ENCODE measurements at regions not wholly inside any gene's neighbourhood (a gene's known extent, or its start where the extent isn't known, plus 50 kb on each side); places are given as distances from the start of the nearest gene placed in this dataset.

- no peak overlapping the region for H3K23ac ChIP-seq (ENCODE audit: low read length in 2 of 2)
- H3K27me3 ChIP-seq (ENCODE audit: control insufficient read depth in 1 of 2, insufficient read depth in 1 of 2, low read length in 2 of 2) = no peaks in the 10 kb centered on the region
- no peaks in the 10 kb centered on the region for H3K4me1 ChIP-seq (ENCODE audit: control insufficient read depth, insufficient read depth, low read depth, low read length)
- H3K14ac ChIP-seq (ENCODE audit: low read length in 2 of 2) = no peak overlapping the region
- H2AK5ac ChIP-seq (ENCODE audit: low read length, severe bottlenecking) = no peak overlapping the region
- H2BK15ac ChIP-seq (ENCODE audit: low read depth, poor library complexity, severe bottlenecking) = no peak overlapping the region
- no peak overlapping the region for H2BK120ac ChIP-seq (ENCODE audit: low read depth, low read length)
- H3K79me1 ChIP-seq (replicated peaks; ENCODE audit: low read length, poor library complexity, severe bottlenecking) = no peaks in the 10 kb centered on the region
- WGBS = 93% methylated on average over 3 of the region's 3 CpGs
- no peak overlapping the region for H4K91ac ChIP-seq (ENCODE audit: low read length)
- H3K36me3 ChIP-seq (ENCODE audit: control insufficient read depth in 1 of 2, insufficient read depth in 2 of 2, low read depth in 1 of 2, low read length in 2 of 2) = no peaks in the 10 kb centered on the region
- no peaks in the 10 kb centered on the region for H3K9me3 ChIP-seq (ENCODE audit: control insufficient read depth, low read length)
- no peak overlapping the region for H3K27ac ChIP-seq (ENCODE audit: low read length, poor library complexity, severe bottlenecking)
- no peak overlapping the region for H3K4me2 ChIP-seq (ENCODE audit: low read length, poor library complexity, severe bottlenecking)
- no peak overlapping the region for H3K4ac ChIP-seq (ENCODE audit: low read depth in 1 of 2, low read length in 2 of 2)
- no peak overlapping the region for H2BK12ac ChIP-seq (ENCODE audit: low read length in 2 of 2)
- H2AFZ ChIP-seq (ENCODE audit: low read depth, low read length) = no peak overlapping the region
- no peak overlapping the region for H3K4me3 ChIP-seq (ENCODE audit: insufficient read depth in 1 of 2, low read depth in 1 of 2, low read length in 2 of 2)
- no peak overlapping the region for H3K9ac ChIP-seq (ENCODE audit: low read length)
- no peak for DNase-seq
- H2BK5ac ChIP-seq (ENCODE audit: low read depth, low read length, poor library complexity, severe bottlenecking) = no peak overlapping the region
- no peak overlapping the region for H3K18ac ChIP-seq (ENCODE audit: low read depth in 1 of 2, low read length in 2 of 2)
- H4K8ac ChIP-seq (ENCODE audit: low read length) = no peak overlapping the region
Observed at GRCh38 chr15:38090678-38091077, 156.2 kb downstream of the TMCO5A start.

- H3K4ac ChIP-seq (ENCODE audit: low read depth in 1 of 2, low read length in 2 of 2) = no peak overlapping the region
- no peak overlapping the region for H2BK120ac ChIP-seq (ENCODE audit: low read depth, low read length)
- no peak overlapping the region for H2AFZ ChIP-seq (ENCODE audit: low read depth, low read length)
- H3K4me2 ChIP-seq (ENCODE audit: low read length, poor library complexity, severe bottlenecking) = no peak overlapping the region
- no peak for DNase-seq
- no peaks in the 10 kb centered on the region for H3K4me1 ChIP-seq (ENCODE audit: control insufficient read depth, insufficient read depth, low read depth, low read length)
- no peak overlapping the region for H4K91ac ChIP-seq (ENCODE audit: low read length)
- no peak overlapping the region for H3K14ac ChIP-seq (ENCODE audit: low read length in 2 of 2)
- no peaks in the 10 kb centered on the region for H3K79me1 ChIP-seq (replicated peaks; ENCODE audit: low read length, poor library complexity, severe bottlenecking)
- no peak overlapping the region for H3K9ac ChIP-seq (ENCODE audit: low read length)
- no peak overlapping the region for H4K8ac ChIP-seq (ENCODE audit: low read length)
- no peaks in the 10 kb centered on the region for H3K9me3 ChIP-seq (ENCODE audit: control insufficient read depth, low read length)
- H3K4me3 ChIP-seq (ENCODE audit: insufficient read depth in 1 of 2, low read depth in 1 of 2, low read length in 2 of 2) = no peak overlapping the region
- H3K27ac ChIP-seq (ENCODE audit: low read length, poor library complexity, severe bottlenecking) = no peak overlapping the region
- H2AK5ac ChIP-seq (ENCODE audit: low read length, severe bottlenecking) = no peak overlapping the region
- no peak overlapping the region for H3K23ac ChIP-seq (ENCODE audit: low read length in 2 of 2)
- no peaks in the 10 kb centered on the region for H3K36me3 ChIP-seq (ENCODE audit: control insufficient read depth in 1 of 2, insufficient read depth in 2 of 2, low read depth in 1 of 2, low read length in 2 of 2)
- no peak overlapping the region for H2BK12ac ChIP-seq (ENCODE audit: low read length in 2 of 2)
- no peak overlapping the region for H3K18ac ChIP-seq (ENCODE audit: low read depth in 1 of 2, low read length in 2 of 2)
- H3K27me3 ChIP-seq (ENCODE audit: control insufficient read depth in 1 of 2, insufficient read depth in 1 of 2, low read length in 2 of 2) = no peaks in the 10 kb centered on the region
- H2BK5ac ChIP-seq (ENCODE audit: low read depth, low read length, poor library complexity, severe bottlenecking) = no peak overlapping the region
- no peak overlapping the region for H2BK15ac ChIP-seq (ENCODE audit: low read depth, poor library complexity, severe bottlenecking)
- 100% methylated on average over 1 of the region's 3 CpGs for WGBS
Observed at GRCh38 chr15:38091078-38091645, 156.7 kb downstream of the TMCO5A start.

GRCh38 chr15:38093931-38094330 is 158.7 kb upstream of the SPRED1 start:
- Histone ChIP-seq H3K79me1 (replicated peaks; ENCODE audit: low read length, poor library complexity, severe bottlenecking) (no peaks in the 10 kb centered on the region), H2BK12ac (ENCODE audit: low read length in 2 of 2) (no peak overlapping the region), H2BK15ac (ENCODE audit: low read depth, poor library complexity, severe bottlenecking) (no peak overlapping the region), H3K14ac (ENCODE audit: low read length in 2 of 2) (no peak overlapping the region), H2AFZ (ENCODE audit: low read depth, low read length) (no peak overlapping the region), H4K91ac (ENCODE audit: low read length) (no peak overlapping the region), H3K9ac (ENCODE audit: low read length) (no peak overlapping the region), H3K4me1 (ENCODE audit: control insufficient read depth, insufficient read depth, low read depth, low read length) (no peaks in the 10 kb centered on the region), H3K4me2 (ENCODE audit: low read length, poor library complexity, severe bottlenecking) (no peak overlapping the region), H3K4ac (ENCODE audit: low read depth in 1 of 2, low read length in 2 of 2) (no peak overlapping the region), H3K23ac (ENCODE audit: low read length in 2 of 2) (no peak overlapping the region), H2BK120ac (ENCODE audit: low read depth, low read length) (no peak overlapping the region), H3K27ac (ENCODE audit: low read length, poor library complexity, severe bottlenecking) (no peak overlapping the region), H3K4me3 (ENCODE audit: insufficient read depth in 1 of 2, low read depth in 1 of 2, low read length in 2 of 2) (no peak overlapping the region), H3K36me3 (ENCODE audit: control insufficient read depth in 1 of 2, insufficient read depth in 2 of 2, low read depth in 1 of 2, low read length in 2 of 2) (no peaks in the 10 kb centered on the region), H2AK5ac (ENCODE audit: low read length, severe bottlenecking) (no peak overlapping the region), H3K27me3 (ENCODE audit: control insufficient read depth in 1 of 2, insufficient read depth in 1 of 2, low read length in 2 of 2) (no peaks in the 10 kb centered on the region), H2BK5ac (ENCODE audit: low read depth, low read length, poor library complexity, severe bottlenecking) (no peak overlapping the region), H3K18ac (ENCODE audit: low read depth in 1 of 2, low read length in 2 of 2) (no peak overlapping the region), H3K9me3 (ENCODE audit: control insufficient read depth, low read length) (peaks cover 15% of the 10 kb centered on the region), H4K8ac (ENCODE audit: low read length) (no peak overlapping the region)
- no peak for DNase-seq
- 97% methylated on average over 4 of the region's 7 CpGs for WGBS

GRCh38 chr15:38102972-38103371 is 149.7 kb upstream of the SPRED1 start:
- Histone ChIP-seq H3K4me2 (ENCODE audit: low read length, poor library complexity, severe bottlenecking) (no peak overlapping the region), H2BK12ac (ENCODE audit: low read length in 2 of 2) (no peak overlapping the region), H3K4me3 (ENCODE audit: insufficient read depth in 1 of 2, low read depth in 1 of 2, low read length in 2 of 2) (no peak overlapping the region), H3K9me3 (ENCODE audit: control insufficient read depth, low read length) (peaks cover 2% of the 10 kb centered on the region), H3K27ac (ENCODE audit: low read length, poor library complexity, severe bottlenecking) (no peak overlapping the region), H3K79me1 (replicated peaks; ENCODE audit: low read length, poor library complexity, severe bottlenecking) (no peaks in the 10 kb centered on the region), H3K9ac (ENCODE audit: low read length) (no peak overlapping the region), H3K36me3 (ENCODE audit: control insufficient read depth in 1 of 2, insufficient read depth in 2 of 2, low read depth in 1 of 2, low read length in 2 of 2) (no peaks in the 10 kb centered on the region), H3K4ac (ENCODE audit: low read depth in 1 of 2, low read length in 2 of 2) (no peak overlapping the region), H3K4me1 (ENCODE audit: control insufficient read depth, insufficient read depth, low read depth, low read length) (no peaks in the 10 kb centered on the region), H2BK5ac (ENCODE audit: low read depth, low read length, poor library complexity, severe bottlenecking) (no peak overlapping the region), H4K91ac (ENCODE audit: low read length) (no peak overlapping the region), H3K14ac (ENCODE audit: low read length in 2 of 2) (no peak overlapping the region), H2AFZ (ENCODE audit: low read depth, low read length) (no peak overlapping the region), H3K18ac (ENCODE audit: low read depth in 1 of 2, low read length in 2 of 2) (no peak overlapping the region), H3K27me3 (ENCODE audit: control insufficient read depth in 1 of 2, insufficient read depth in 1 of 2, low read length in 2 of 2) (no peaks in the 10 kb centered on the region), H2AK5ac (ENCODE audit: low read length, severe bottlenecking) (no peak overlapping the region), H2BK120ac (ENCODE audit: low read depth, low read length) (no peak overlapping the region), H2BK15ac (ENCODE audit: low read depth, poor library complexity, severe bottlenecking) (no peak overlapping the region), H4K8ac (ENCODE audit: low read length) (no peak overlapping the region), H3K23ac (ENCODE audit: low read length in 2 of 2) (no peak overlapping the region)
- DNase-seq = no peak
- WGBS = no CpG with 5 or more reads among the region's 1 CpG

Measured in mesenchymal stem cell (in vitro differentiated cells and primary cell).